MM.1S (cell line): ENCODE measurements at regions not wholly inside any gene's neighbourhood (a gene's known extent, or its start where the extent isn't known, plus 50 kb on each side); places are given as distances from the start of the nearest gene placed in this dataset.

ENCODE experiments used
- CTCF ChIP-seq: fragments of 300-600 bp; sonication (generic); IDR thresholded peaks from 2 replicates; pipeline ENCODE4 v1.5.1; 2016; ENCODE audit warnings: antibody characterized with exemption, low read length, mixed read lengths
- EZH2 ChIP-seq: fragments of 300-600 bp; sonication (generic); optimal IDR thresholded peaks from 2 replicates; pipeline ENCODE3; 2017; ENCODE audit warnings: low read depth, mild to moderate bottlenecking, antibody characterized with exemption, low read length, mixed read lengths
- EZH2phosphoT487 ChIP-seq: fragments of 300-600 bp; sonication (generic); IDR thresholded peaks from 2 replicates; pipeline ENCODE4 v1.6.1; 2018; ENCODE audit warnings: antibody characterized with exemption, low read length

DNA sequence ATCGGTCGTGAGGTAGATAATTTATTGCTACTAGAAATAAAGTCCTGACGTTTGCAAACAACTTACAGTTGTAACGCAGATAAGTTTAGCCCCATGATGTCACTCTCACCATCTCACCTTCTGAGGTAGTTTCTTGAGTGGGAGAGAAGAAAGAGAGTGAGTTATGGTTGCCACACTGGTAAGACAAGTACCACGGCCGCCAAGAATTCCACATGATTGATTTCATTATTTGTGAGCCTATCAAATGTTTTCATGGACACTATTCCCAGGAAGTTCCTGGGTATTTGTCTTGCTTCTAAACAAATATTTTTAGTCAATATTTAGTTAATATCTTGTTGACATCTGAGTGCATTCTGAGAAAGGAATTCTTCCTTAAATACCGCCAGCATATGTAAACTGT is 339.4 kb upstream of the KIAA1217 start:
- no peak for TF ChIP-seq CTCF
- no peak for TF ChIP-seq EZH2
- TF ChIP-seq EZH2phosphoT487: no peak
